ENCODE measurements at regions not wholly inside any gene's neighbourhood (a gene's known extent, or its start where the extent isn't known, plus 50 kb on each side); places are given as distances from the start of the nearest gene placed in this dataset.

DNA sequence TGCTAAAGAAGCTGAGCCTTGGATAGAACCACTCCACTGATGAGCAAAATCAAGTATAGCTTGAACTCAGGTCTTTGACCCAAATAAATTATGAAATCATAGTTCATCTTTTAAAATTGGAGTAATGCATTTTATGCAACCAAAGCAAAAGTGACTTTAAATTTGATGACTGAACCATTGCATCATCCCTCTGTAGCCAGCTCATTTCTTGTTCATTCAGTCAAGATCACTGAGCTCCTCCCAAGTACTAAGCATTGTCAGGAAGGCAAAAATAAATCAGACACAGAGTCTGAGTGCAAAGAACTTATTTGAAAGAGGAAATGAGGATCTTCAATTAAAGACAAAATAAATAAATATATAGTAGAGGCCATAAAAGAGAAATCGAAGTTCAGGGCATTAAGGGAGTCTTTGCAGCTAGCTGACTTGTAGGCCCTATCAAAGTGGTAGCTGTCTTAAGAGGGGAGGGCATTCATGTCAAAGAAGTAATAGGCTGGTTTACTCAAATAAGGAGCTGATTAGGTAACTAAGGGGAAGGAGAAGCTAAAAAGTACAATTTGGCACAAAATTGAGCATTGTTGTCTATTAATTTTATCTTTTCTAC, 411.8 kb downstream of the MTX2 start:
- no peak overlapping the region for H3K27ac ChIP-seq
- TF ChIP-seq CTCF (IDR thresholded peaks at IDR 0.05) (no peak), POLR2A (IDR thresholded peaks at IDR 0.05) (no peak)
- H3K36me3 ChIP-seq, result no peaks in the 10 kb centered on the region
- no peaks in the 10 kb centered on the region for H3K27me3 ChIP-seq
- no peak for DNase-seq
- no peaks in the 10 kb centered on the region for H3K4me1 ChIP-seq
- no peak overlapping the region for H3K4me3 ChIP-seq
- H3K9me3 ChIP-seq, result no peaks in the 10 kb centered on the region

DNA sequence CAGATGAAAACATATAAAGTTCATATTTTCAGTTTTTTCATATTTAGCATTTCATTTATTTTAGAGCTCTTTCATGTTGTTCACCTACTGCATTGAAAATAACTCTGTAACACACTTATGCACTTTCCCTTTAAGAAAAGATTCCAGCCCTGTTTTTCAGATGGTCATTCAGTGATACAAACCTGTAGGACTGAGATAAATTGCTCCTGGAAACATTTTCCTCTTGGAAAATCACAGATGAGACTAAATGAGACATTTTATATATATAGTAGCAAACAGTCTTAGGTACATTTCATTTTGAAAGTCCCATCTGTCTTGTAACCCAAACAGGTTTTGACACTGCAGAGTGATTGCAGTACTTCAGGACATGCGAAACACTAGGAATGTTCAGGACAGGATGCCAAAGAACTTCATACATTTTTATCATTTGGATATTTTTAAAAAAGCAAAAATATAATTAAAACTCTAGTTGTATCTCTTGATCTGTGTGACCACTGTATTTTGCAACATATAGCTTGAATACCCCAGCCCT, 412.4 kb downstream of the MTX2 start:
- TF ChIP-seq POLR2A (IDR thresholded peaks at IDR 0.05), result no peak
- no peak for TF ChIP-seq CTCF (IDR thresholded peaks at IDR 0.05)
- Histone ChIP-seq H3K9me3 (no peaks in the 10 kb centered on the region), H3K27ac (no peak overlapping the region)

GRCh38 chr2:176682278-176682677, 413.0 kb downstream of the MTX2 start:
- no peaks in the 10 kb centered on the region for H3K4me1 ChIP-seq
- DNase-seq, result no peak
- H3K4me3 ChIP-seq, result no peak overlapping the region
- H3K9me3 ChIP-seq, result no peaks in the 10 kb centered on the region
- H3K36me3 ChIP-seq, result no peaks in the 10 kb centered on the region
- no peaks in the 10 kb centered on the region for H3K27me3 ChIP-seq
- no peak for TF ChIP-seq CTCF (IDR thresholded peaks at IDR 0.05)
- no peak for TF ChIP-seq POLR2A (IDR thresholded peaks at IDR 0.05)
- H3K27ac ChIP-seq, result peak overlapping the region in 1 of 4 donors; percentile 50

More for the DNA sequence above, 412.4 kb downstream of the MTX2 start:
- DNase-seq, result no peak
- no peaks in the 10 kb centered on the region for H3K4me1 ChIP-seq
- no peaks in the 10 kb centered on the region for H3K36me3 ChIP-seq
- H3K27me3 ChIP-seq, result no peaks in the 10 kb centered on the region
- H3K4me3 ChIP-seq, result no peak overlapping the region

DNA sequence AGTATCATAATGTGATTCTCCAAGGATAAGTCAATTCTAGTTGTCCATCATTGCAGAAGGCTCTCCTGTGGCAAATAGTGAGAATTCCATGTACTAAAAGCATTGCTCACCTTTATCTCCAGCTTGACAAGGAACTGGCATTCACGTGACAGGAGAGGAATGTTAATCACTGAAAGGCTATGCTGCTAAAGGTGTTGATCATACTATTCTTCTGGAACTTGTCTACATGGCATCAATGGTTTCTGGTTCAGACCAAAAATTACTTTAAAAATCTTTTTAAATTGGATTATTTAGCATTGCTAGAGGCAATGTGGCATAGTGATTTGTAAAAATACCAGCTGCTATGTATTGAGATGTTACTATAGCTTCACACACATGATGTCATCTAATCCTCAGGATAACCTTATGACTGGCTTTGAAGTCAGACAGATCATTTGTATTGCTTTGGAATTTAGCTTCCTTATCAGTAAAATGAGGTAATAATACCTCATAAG, 414.4 kb downstream of the MTX2 start:
- DNase-seq, result no peak
- no peaks in the 10 kb centered on the region for H3K9me3 ChIP-seq
- no peak overlapping the region for H3K27ac ChIP-seq
- no peaks in the 10 kb centered on the region for H3K27me3 ChIP-seq
- H3K36me3 ChIP-seq, result no peaks in the 10 kb centered on the region
- no peak overlapping the region for H3K4me3 ChIP-seq
- H3K4me1 ChIP-seq, result no peaks in the 10 kb centered on the region
- TF ChIP-seq POLR2A (IDR thresholded peaks at IDR 0.05) (no peak), CTCF (IDR thresholded peaks at IDR 0.05) (no peak)

DNA sequence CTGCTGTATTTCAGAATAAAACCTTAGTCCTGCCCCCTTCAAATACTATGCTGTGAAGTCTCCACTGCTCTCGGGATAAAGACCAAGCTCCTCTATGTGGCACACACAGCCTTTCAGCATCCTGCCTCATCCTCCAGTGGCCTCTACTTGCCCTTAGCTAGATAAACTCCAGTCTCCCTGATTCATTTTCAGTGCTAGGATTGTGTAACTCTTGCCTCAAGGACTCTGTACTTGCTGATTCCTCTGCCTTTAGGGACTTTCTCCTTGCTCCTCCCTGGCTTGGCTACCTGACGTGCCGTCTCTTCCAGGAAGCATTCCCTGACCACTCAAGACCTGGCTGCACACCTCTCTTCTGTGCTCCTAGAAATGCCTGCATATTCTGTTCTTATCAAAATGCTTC, 416.7 kb downstream of the MTX2 start:
- Histone ChIP-seq H3K4me3 (no peak overlapping the region), H3K4me1 (no peaks in the 10 kb centered on the region), H3K27me3 (no peaks in the 10 kb centered on the region), H3K36me3 (no peaks in the 10 kb centered on the region), H3K9me3 (no peaks in the 10 kb centered on the region), H3K27ac (no peak overlapping the region)
- no peak for DNase-seq
- TF ChIP-seq CTCF (IDR thresholded peaks at IDR 0.05) (no peak), POLR2A (IDR thresholded peaks at IDR 0.05) (no peak)

All from Peyer's patch (tissue), 4 donors.